HepG2 (cell line): ENCODE measurements at regions not wholly inside any gene's neighbourhood (a gene's known extent, or its start where the extent isn't known, plus 50 kb on each side); places are given as distances from the start of the nearest gene placed in this dataset.

Source experiments
- ATAC-seq: fragments of 200-7000 bp; cut with Tn5 transposase; 3 replicates; pipeline ENCODE4 v1.9.1; 2020; ENCODE audit warnings: mild to moderate bottlenecking, moderate library complexity
- BruUV-seq: library from RNA; stranded (reverse); fragments of 400-500 nt; replicated peaks from 2 replicates; lab custom pipeline; 2021; lab: Mats Ljungman, UMichigan
- CTCF ChIA-PET: fragments of 300-600 bp; formaldehyde crosslinking; extraction: SDS; loops from one replicate; lab custom pipeline; 2021; ENCODE audit warnings: low total read pairs, inconsistent platforms, low intra/inter-chr PET ratio; lab: Yijun Ruan, JAX
- POLR2A ChIA-PET: fragments of 350-600 bp; sonication (Branson Sonifier 250); formaldehyde crosslinking; loops from one replicate; lab custom pipeline; 2020; ENCODE audit warnings: antibody characterized with exemption, inconsistent platforms; lab: Yijun Ruan, JAX
- DNase-seq: peaks from one replicate; pipeline ENCODE4 v3.0.0-alpha.2; 2015; ENCODE audit warnings: low spot score
- FAIRE-seq: peaks from 3 replicates; lab custom pipeline; 2011; peaks lifted over from hg19 to GRCh38; lab: Jason Lieb, UNC
- H2AFZ ChIP-seq: one replicate; pipeline ENCODE4 v1.6.1; 2011; ENCODE audit warnings: low read length, inconsistent platforms
- H3K27ac ChIP-seq: fragments of 300-600 bp; 3 replicates; pipeline ENCODE4 v1.8.0; 2011; ENCODE audit warnings: mixed run types, mild to moderate bottlenecking, mixed read lengths, low read length, inconsistent platforms; ENCODE audit not compliant: insufficient read depth; ENCODE audit errors: extremely low read length
- H3K27me3 ChIP-seq, 2 experiments: fragments of 200-600 bp in 1 of 2; 2 replicates in 1 of 2; 3 replicates in 1 of 2; pipeline versions ENCODE4 v1.6.0 to v1.8.0; 2011; ENCODE audit warnings: low read length in 2 of 2, mild to moderate bottlenecking in 2 of 2, moderate library complexity in 2 of 2, inconsistent platforms in 1 of 2; ENCODE audit not compliant: insufficient read depth in 2 of 2, control insufficient read depth in 1 of 2
- H3K36me3 ChIP-seq, 2 experiments: fragments of 200-600 bp in 1 of 2; replicated peaks in 1 of 2; 2 replicates in 1 of 2; 3 replicates in 1 of 2; pipeline versions ENCODE4 v1.5.1 to v1.8.0; 2011; ENCODE audit warnings: low read length in 2 of 2, inconsistent platforms in 1 of 2; ENCODE audit not compliant: insufficient read depth in 2 of 2, control insufficient read depth in 1 of 2
- H3K4me1 ChIP-seq: 2 replicates; pipeline ENCODE4 v1.5.1; 2012; ENCODE audit warnings: low read length, inconsistent platforms; ENCODE audit not compliant: insufficient read depth
- H3K4me2 ChIP-seq: 2 replicates; pipeline ENCODE4 v1.6.0; 2011; ENCODE audit warnings: low read depth, low read length, inconsistent platforms
- H3K4me3 ChIP-seq, 3 experiments: fragments of 200-600 bp in 1 of 3; sonication (generic), shearing (Covaris generic) in 1 of 3; replicated peaks in 1 of 3; 2 replicates each; pipeline ENCODE4 v1.5.1; 2011 to 2016; ENCODE audit warnings: low read length in 3 of 3, inconsistent platforms in 2 of 3, low read depth in 2 of 3, mild to moderate bottlenecking in 2 of 3, control low read depth in 1 of 3, mixed read lengths in 1 of 3; ENCODE audit not compliant: insufficient read depth in 1 of 3
- H3K79me2 ChIP-seq: one replicate; pipeline ENCODE4 v1.6.1; 2011; ENCODE audit warnings: low read length, inconsistent platforms; ENCODE audit not compliant: insufficient read depth
- H3K9ac ChIP-seq: 2 replicates; pipeline ENCODE4 v1.6.0; 2011; ENCODE audit warnings: mild to moderate bottlenecking, low read depth, low read length, inconsistent platforms; ENCODE audit not compliant: insufficient read depth
- H3K9me3 ChIP-seq: 2 replicates; pipeline ENCODE4 v1.5.1; 2012; ENCODE audit warnings: mild to moderate bottlenecking, low read length
- H4K20me1 ChIP-seq: 2 replicates; pipeline ENCODE4 v1.6.0; 2011; ENCODE audit warnings: inconsistent platforms, mild to moderate bottlenecking, low read length, moderate library complexity; ENCODE audit not compliant: insufficient read depth
- KAT7 ChIP-seq: IDR thresholded peaks from 2 replicates; pipeline ENCODE4 v1.6.1; 2018; ENCODE audit warnings: borderline replicate concordance, missing compliant biosample characterization
- SIX4 ChIP-seq: sonication (generic); formaldehyde crosslinking; IDR thresholded peaks from 2 replicates; pipeline ENCODE4 v1.4.0; 2020; ENCODE audit warnings: missing genetic modification reagents
- SRSF4 ChIP-seq: fragments of 200-400 bp; formaldehyde crosslinking; IDR thresholded peaks from one replicate; pipeline ENCODE4 v1.6.1; 2018; ENCODE audit warnings: mild to moderate bottlenecking, low read depth, low read length, moderate library complexity; ENCODE audit not compliant: poor library complexity, severe bottlenecking
- SRSF9 ChIP-seq: fragments of 200-400 bp; formaldehyde crosslinking; IDR thresholded peaks from 2 replicates; pipeline ENCODE4 v1.6.1; 2018; ENCODE audit warnings: borderline replicate concordance, mild to moderate bottlenecking, low read depth, low read length; ENCODE audit not compliant: insufficient read depth, poor library complexity, severe bottlenecking
- TEAD2 ChIP-seq: sonication (generic); formaldehyde crosslinking; IDR thresholded peaks from 2 replicates; pipeline ENCODE4 v1.9.0; 2021; ENCODE audit warnings: missing genetic modification reagents
- U2AF1 ChIP-seq: fragments of 200-400 bp; formaldehyde crosslinking; optimal IDR thresholded peaks from 2 replicates; pipeline ENCODE3; 2017; ENCODE audit warnings: mild to moderate bottlenecking, low read depth, low read length
- ZBTB20 ChIP-seq: sonication (generic); formaldehyde crosslinking; IDR thresholded peaks from 2 replicates; pipeline ENCODE4 v1.8.1; 2023; ENCODE audit warnings: missing genetic modification reagents, low read depth, mild to moderate bottlenecking, borderline replicate concordance
- ZMAT5 ChIP-seq: sonication (generic); formaldehyde crosslinking; IDR thresholded peaks from 2 replicates; pipeline ENCODE4 v1.5.0; 2020; ENCODE audit warnings: mild to moderate bottlenecking, low read depth, missing genetic modification reagents, borderline replicate concordance
- ZNF567 ChIP-seq: sonication (generic); formaldehyde crosslinking; IDR thresholded peaks from 2 replicates; pipeline ENCODE4 v1.8.1; 2023; ENCODE audit warnings: mild to moderate bottlenecking, missing genetic modification reagents, borderline replicate concordance
- ZNF687 ChIP-seq: sonication (generic); formaldehyde crosslinking; IDR thresholded peaks from 2 replicates; pipeline ENCODE4 v1.5.1; 2020; ENCODE audit warnings: mild to moderate bottlenecking, missing genetic modification reagents, moderate library complexity
- in situ Hi-C: cut with HindIII; loops from 2 replicates; pipeline ENCODE4 v1.10.0; 2017; ENCODE audit warnings: low pct_unique_long_range_greater_than_20kb; ENCODE audit not compliant: extremely low pct_ligation_motif_present
- intact Hi-C: fragments of 100-400 bp; cut with micrococcal nuclease; formaldehyde crosslinking; loops from one replicate; pipeline ENCODE4 v1.10.0; 2022; ENCODE audit not compliant: unreplicated experiment

GRCh38 chr3:148100476-148100875 is 597.2 kb upstream of the AGTR1 start:
- BruUV-seq, result no TSS peak
- Histone ChIP-seq H3K9ac (no peak overlapping the region), H3K27ac (no peak overlapping the region), H4K20me1 (no peaks in the 10 kb centered on the region), H3K9me3 (no peaks in the 10 kb centered on the region), H3K36me3 (no peaks in the 10 kb centered on the region), H3K4me1 (no peaks in the 10 kb centered on the region), H3K4me2 (no peak overlapping the region), H2AFZ (no peak overlapping the region), H3K79me2 (no peaks in the 10 kb centered on the region), H3K4me3 (no peak overlapping the region), H3K27me3 (no peaks in the 10 kb centered on the region)
- no peak for FAIRE-seq
- ChIA-PET POLR2A (no interaction called here), CTCF (no interaction called here)
- ATAC-seq, result no peak
- intact Hi-C loops (no loop called here), in situ Hi-C loops (no loop called here)
- DNase-seq, result no peak
- no peak for TF ChIP-seq SIX4
- TF ChIP-seq ZMAT5 (CRISPR knock-in tag), result no peak
- TF ChIP-seq ZNF567 (CRISPR knock-in tag), result no peak
- no peak for TF ChIP-seq SRSF9
- no peak for TF ChIP-seq ZBTB20
- TF ChIP-seq U2AF1, result no peak
- TF ChIP-seq KAT7, result no peak
- TF ChIP-seq TEAD2 (CRISPR knock-in tag), result no peak
- no peak for TF ChIP-seq ZNF687 (CRISPR knock-in tag)
- TF ChIP-seq SRSF4, result no peak
